MM.1S (cell line): ENCODE measurements at regions not wholly inside any gene's neighbourhood (a gene's known extent, or its start where the extent isn't known, plus 50 kb on each side); places are given as distances from the start of the nearest gene placed in this dataset.
"Not testable (repeated sequence)": the region's sequence is repeated elsewhere in the genome, so short reads cannot be mapped to it uniquely, and the experiment has no call there.

ENCODE experiments used
- DNase-seq: peaks from one replicate; pipeline ENCODE4 v3.0.0-alpha.2; 2015
- H2AFZ ChIP-seq: fragments of 300-600 bp; sonication (generic); 2 replicates; pipeline ENCODE4 v1.6.0; 2016; ENCODE audit warnings: antibody characterized with exemption, low read length
- H3F3A ChIP-seq: fragments of 300-600 bp; sonication (generic); 2 replicates; pipeline ENCODE4 v1.6.1; 2016; ENCODE audit warnings: mild to moderate bottlenecking, antibody characterized with exemption, low read length, moderate library complexity, mixed read lengths; ENCODE audit not compliant: insufficient read depth
- H3K27ac ChIP-seq: fragments of 300-600 bp; sonication (generic); 2 replicates; pipeline ENCODE4 v1.5.1; 2016; ENCODE audit warnings: mild to moderate bottlenecking, low read length
- H3K27me3 ChIP-seq: fragments of 300-600 bp; sonication (generic); replicated peaks from 2 replicates; pipeline ENCODE4 v1.6.0; 2016; ENCODE audit warnings: low read length; ENCODE audit not compliant: insufficient read depth
- H3K36me3 ChIP-seq: fragments of 300-600 bp; sonication (generic); replicated peaks from 2 replicates; pipeline ENCODE4 v1.6.1; 2016; ENCODE audit warnings: mild to moderate bottlenecking, low read length, mixed read lengths; ENCODE audit not compliant: insufficient read depth
- H3K4me1 ChIP-seq: fragments of 300-600 bp; sonication (generic); 2 replicates; pipeline ENCODE4 v1.6.1; 2016; ENCODE audit warnings: low read length, mixed read lengths
- H3K4me2 ChIP-seq: fragments of 300-600 bp; sonication (generic); 2 replicates; pipeline ENCODE4 v1.6.0; 2016; ENCODE audit warnings: low read depth, low read length
- H3K4me3 ChIP-seq: fragments of 300-600 bp; sonication (generic); 2 replicates; pipeline ENCODE4 v1.5.1; 2016; ENCODE audit warnings: low read length, mixed read lengths
- H3K79me2 ChIP-seq: fragments of 300-600 bp; sonication (generic); 2 replicates; pipeline ENCODE4 v1.6.1; 2016; ENCODE audit warnings: mixed run types, low read length, mixed read lengths
- H3K9ac ChIP-seq: fragments of 300-600 bp; sonication (generic); 2 replicates; pipeline ENCODE4 v1.6.1; 2016; ENCODE audit warnings: low read length, mixed read lengths
- H3K9me2 ChIP-seq: fragments of 300-600 bp; sonication (generic); replicated peaks from 2 replicates; pipeline ENCODE4 v1.6.1; 2016; ENCODE audit warnings: mild to moderate bottlenecking, low read length, mixed read lengths; ENCODE audit not compliant: insufficient read depth
- H3K9me3 ChIP-seq: fragments of 300-600 bp; sonication (generic); replicated peaks from 2 replicates; pipeline ENCODE4 v1.6.1; 2016; ENCODE audit warnings: mild to moderate bottlenecking, low read length, mixed read lengths; ENCODE audit not compliant: insufficient read depth
- H4K20me1 ChIP-seq: fragments of 300-600 bp; sonication (generic); 2 replicates; pipeline ENCODE4 v1.6.1; 2016; ENCODE audit warnings: mild to moderate bottlenecking, low read length, moderate library complexity, mixed read lengths; ENCODE audit not compliant: insufficient read depth
- EZH2 ChIP-seq: fragments of 300-600 bp; sonication (generic); optimal IDR thresholded peaks from 2 replicates; pipeline ENCODE3; 2017; ENCODE audit warnings: low read depth, mild to moderate bottlenecking, antibody characterized with exemption, low read length, mixed read lengths
- EZH2phosphoT487 ChIP-seq: fragments of 300-600 bp; sonication (generic); IDR thresholded peaks from 2 replicates; pipeline ENCODE4 v1.6.1; 2018; ENCODE audit warnings: antibody characterized with exemption, low read length
- TF ChIP-seq, protein P1 (sequence below): fragments of 300-600 bp; sonication (generic); IDR thresholded peaks from 2 replicates; pipeline ENCODE4 v1.5.1; 2016; ENCODE audit warnings: antibody characterized with exemption, low read length, mixed read lengths

DNA sequence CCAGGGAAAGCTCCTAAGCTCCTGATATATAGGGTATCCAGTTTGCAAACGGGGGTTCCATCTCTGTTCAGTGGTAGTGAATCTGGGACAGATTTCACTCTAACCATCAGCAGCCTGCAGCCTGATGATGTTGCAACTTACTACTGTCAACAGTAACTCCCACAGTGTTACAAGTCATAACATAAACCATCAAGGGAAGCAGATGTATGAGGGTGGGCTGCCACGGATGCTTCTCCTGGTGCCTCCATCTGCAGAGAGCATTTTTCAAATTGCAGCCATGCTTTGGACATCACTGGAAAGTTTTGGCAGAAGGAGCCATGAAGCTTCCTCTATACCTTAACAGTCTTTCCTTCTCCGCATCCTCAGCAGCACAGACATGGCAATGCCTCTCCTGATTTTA lies 234.5 kb downstream of the ANKRD36B start:
- Histone ChIP-seq H3K9me2 (no peaks in the 10 kb centered on the region), H3K9me3 (no peaks in the 10 kb centered on the region), H3K79me2 (no peaks in the 10 kb centered on the region), H3K4me1 (no peaks in the 10 kb centered on the region), H3K27ac (no peak overlapping the region), H3K4me3 (no peak overlapping the region), H3K36me3 (no peaks in the 10 kb centered on the region), H3F3A (no peaks in the 10 kb centered on the region), H2AFZ (no peak overlapping the region), H4K20me1 (no peaks in the 10 kb centered on the region), H3K27me3 (no peaks in the 10 kb centered on the region), H3K4me2 (no peak overlapping the region), H3K9ac (no peak overlapping the region)
- TF ChIP-seq EZH2phosphoT487 (no peak), EZH2 (no peak)
- TF ChIP-seq, protein P1, sequence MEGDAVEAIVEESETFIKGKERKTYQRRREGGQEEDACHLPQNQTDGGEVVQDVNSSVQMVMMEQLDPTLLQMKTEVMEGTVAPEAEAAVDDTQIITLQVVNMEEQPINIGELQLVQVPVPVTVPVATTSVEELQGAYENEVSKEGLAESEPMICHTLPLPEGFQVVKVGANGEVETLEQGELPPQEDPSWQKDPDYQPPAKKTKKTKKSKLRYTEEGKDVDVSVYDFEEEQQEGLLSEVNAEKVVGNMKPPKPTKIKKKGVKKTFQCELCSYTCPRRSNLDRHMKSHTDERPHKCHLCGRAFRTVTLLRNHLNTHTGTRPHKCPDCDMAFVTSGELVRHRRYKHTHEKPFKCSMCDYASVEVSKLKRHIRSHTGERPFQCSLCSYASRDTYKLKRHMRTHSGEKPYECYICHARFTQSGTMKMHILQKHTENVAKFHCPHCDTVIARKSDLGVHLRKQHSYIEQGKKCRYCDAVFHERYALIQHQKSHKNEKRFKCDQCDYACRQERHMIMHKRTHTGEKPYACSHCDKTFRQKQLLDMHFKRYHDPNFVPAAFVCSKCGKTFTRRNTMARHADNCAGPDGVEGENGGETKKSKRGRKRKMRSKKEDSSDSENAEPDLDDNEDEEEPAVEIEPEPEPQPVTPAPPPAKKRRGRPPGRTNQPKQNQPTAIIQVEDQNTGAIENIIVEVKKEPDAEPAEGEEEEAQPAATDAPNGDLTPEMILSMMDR, result no peak
- peak; percentile 3 for DNase-seq

DNA sequence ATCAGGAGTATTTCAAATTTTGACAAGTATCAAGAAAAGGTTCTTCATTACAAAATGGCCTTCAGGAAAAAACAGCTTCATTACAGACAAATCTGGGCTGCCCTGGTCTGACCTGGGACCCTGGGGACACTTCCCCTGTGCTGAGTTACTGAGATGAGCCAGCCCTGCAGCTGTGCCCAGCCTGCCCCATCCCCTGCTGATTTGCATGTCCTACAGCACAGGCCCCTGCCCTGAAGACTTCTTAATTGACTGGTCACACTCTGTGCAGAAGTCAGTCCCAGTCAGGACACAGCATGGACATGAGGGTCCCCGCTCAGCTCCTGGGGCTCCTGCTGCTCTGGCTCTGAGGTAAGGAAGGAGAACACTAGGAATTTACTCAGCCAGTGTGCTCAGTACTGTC lies 235.1 kb downstream of the ANKRD36B start:
- Histone ChIP-seq H2AFZ (no peak overlapping the region), H3K79me2 (no peaks in the 10 kb centered on the region), H3K9ac (no peak overlapping the region), H3K4me1 (no peaks in the 10 kb centered on the region), H3K9me2 (no peaks in the 10 kb centered on the region), H3K36me3 (no peaks in the 10 kb centered on the region), H3K4me2 (no peak overlapping the region), H3K27ac (no peak overlapping the region), H3K9me3 (no peaks in the 10 kb centered on the region), H4K20me1 (no peaks in the 10 kb centered on the region), H3K4me3 (no peak overlapping the region), H3K27me3 (no peaks in the 10 kb centered on the region), H3F3A (no peaks in the 10 kb centered on the region)
- DNase-seq, result no peak
- TF ChIP-seq EZH2phosphoT487 (no peak), EZH2 (no peak)
- TF ChIP-seq, protein P1, result no peak

DNA sequence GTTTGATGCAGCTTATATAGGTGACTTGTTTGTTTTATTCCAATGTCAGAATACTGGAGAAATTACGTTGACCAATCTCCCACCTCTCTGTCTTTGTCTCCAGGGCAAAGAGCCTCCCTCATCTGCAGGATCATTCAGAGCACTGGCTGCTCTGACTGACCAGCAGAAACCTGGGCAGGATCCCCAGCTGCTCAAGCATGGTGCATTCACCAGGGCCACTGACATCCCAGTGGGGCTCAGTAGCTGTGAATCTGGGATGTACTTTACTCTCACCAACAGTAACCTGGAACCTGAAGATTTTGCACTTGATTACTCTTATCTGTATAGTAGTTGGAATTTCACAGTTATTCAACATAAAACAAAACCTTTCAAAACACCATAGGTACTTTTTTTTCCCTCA lies 235.9 kb downstream of the ANKRD36 start:
- TF ChIP-seq, protein P1, result no peak
- TF ChIP-seq EZH2 (no peak), EZH2phosphoT487 (no peak)
- DNase-seq, result no peak
- H3K4me2 ChIP-seq, result no peak overlapping the region
- no peak overlapping the region for H2AFZ ChIP-seq
- H3K27ac ChIP-seq, result no peak overlapping the region
- H3K9me2 ChIP-seq, result no peaks in the 10 kb centered on the region
- H4K20me1 ChIP-seq, result no peaks in the 10 kb centered on the region
- no peak overlapping the region for H3K4me3 ChIP-seq
- H3K9ac ChIP-seq, result no peak overlapping the region
- H3K9me3 ChIP-seq, result no peaks in the 10 kb centered on the region
- no peaks in the 10 kb centered on the region for H3K36me3 ChIP-seq
- H3K27me3 ChIP-seq, result no peaks in the 10 kb centered on the region
- H3K79me2 ChIP-seq, result no peaks in the 10 kb centered on the region
- H3F3A ChIP-seq, result no peaks in the 10 kb centered on the region
- no peaks in the 10 kb centered on the region for H3K4me1 ChIP-seq

DNA sequence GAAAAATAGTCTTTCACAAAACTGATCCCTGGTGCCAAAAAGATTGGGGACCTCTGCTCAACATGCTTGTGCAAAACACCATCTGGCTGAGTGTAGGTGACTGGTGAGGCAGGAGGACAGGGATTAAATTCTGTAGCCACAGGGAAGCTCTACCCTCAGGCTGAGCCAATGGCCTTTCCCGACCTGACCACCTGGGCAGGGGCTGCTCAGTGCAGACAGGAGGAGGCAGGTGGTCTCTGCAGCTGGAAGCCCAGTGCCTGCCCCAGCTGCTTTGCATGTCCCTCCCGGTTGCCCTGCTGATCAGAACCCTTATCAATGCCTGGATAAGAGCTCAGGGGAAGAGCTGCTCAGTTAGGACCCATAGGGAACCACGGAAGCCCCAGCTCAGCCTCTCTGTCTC lies 235.3 kb downstream of the ANKRD36 start:
- no peaks in the 10 kb centered on the region for H3K4me1 ChIP-seq
- no peaks in the 10 kb centered on the region for H3K36me3 ChIP-seq
- H3K9me3 ChIP-seq, result no peaks in the 10 kb centered on the region
- no peak overlapping the region for H3K4me3 ChIP-seq
- DNase-seq, result no peak
- no peak overlapping the region for H3K4me2 ChIP-seq
- H3K27ac ChIP-seq, result no peak overlapping the region
- no peaks in the 10 kb centered on the region for H4K20me1 ChIP-seq
- H3K79me2 ChIP-seq, result no peaks in the 10 kb centered on the region
- no peak overlapping the region for H2AFZ ChIP-seq
- TF ChIP-seq, protein P1, result no peak
- TF ChIP-seq EZH2, result no peak
- TF ChIP-seq EZH2phosphoT487, result no peak
- H3K27me3 ChIP-seq, result no peaks in the 10 kb centered on the region
- no peaks in the 10 kb centered on the region for H3K9me2 ChIP-seq
- H3K9ac ChIP-seq, result no peak overlapping the region
- H3F3A ChIP-seq, result no peaks in the 10 kb centered on the region

DNA sequence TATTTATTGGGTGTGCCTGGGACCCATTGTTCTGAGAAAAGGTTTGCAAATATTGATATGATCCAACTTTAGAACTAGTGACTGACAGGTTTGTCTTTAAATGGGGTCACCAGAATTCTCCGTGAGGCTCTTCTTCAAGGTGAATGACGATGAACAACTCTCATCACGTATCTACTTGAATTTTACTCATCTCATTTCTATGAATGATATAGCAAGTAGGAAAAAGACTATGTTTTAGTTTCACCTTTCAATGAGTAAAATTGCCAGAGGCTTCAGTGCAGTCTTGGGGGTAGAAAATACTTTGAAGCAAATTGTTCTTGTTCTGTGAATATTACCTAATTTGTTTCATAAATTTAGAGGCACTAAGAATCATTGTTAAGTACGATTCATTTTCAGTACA lies 232.0 kb downstream of the ANKRD36 start:
- H3K36me3 ChIP-seq, H3K4me3 ChIP-seq: not testable (repeated sequence)

More for the DNA sequence above, 232.0 kb downstream of the ANKRD36 start:
- not testable (repeated sequence) for H3K4me2 ChIP-seq, H3K9me3 ChIP-seq, H4K20me1 ChIP-seq, H3K4me1 ChIP-seq, H3K9me2 ChIP-seq, DNase-seq, H3F3A ChIP-seq, H3K79me2 ChIP-seq, H3K27me3 ChIP-seq, H2AFZ ChIP-seq, H3K9ac ChIP-seq, H3K27ac ChIP-seq
